ENCODE measurements at regions not wholly inside any gene's neighbourhood (a gene's known extent, or its start where the extent isn't known, plus 50 kb on each side); places are given as distances from the start of the nearest gene placed in this dataset.

GRCh38 chr14:37874429-37875109 lies 279.1 kb downstream of the TTC6 start (continued):
- 0 out of 2 replicates have a peak, but pooled peaks have one; percentile 4 for TF ChIP-seq ZBTB21 (CRISPR knock-in tag; IDR thresholded peaks at IDR 0.05)
- TF ChIP-seq ZKSCAN5 (CRISPR knock-in tag; IDR thresholded peaks at IDR 0.05): no peak
- peak; percentile 32; the same call in 1 of the 2 replicates for TF ChIP-seq MEIS1 (CRISPR knock-in tag; IDR thresholded peaks at IDR 0.05; ENCODE audit: borderline replicate concordance)
- peak; percentile 82; the same call in 1 of the 2 replicates for TF ChIP-seq HDAC2 (CRISPR knock-in tag; IDR thresholded peaks at IDR 0.05)
- TF ChIP-seq, protein P1, sequence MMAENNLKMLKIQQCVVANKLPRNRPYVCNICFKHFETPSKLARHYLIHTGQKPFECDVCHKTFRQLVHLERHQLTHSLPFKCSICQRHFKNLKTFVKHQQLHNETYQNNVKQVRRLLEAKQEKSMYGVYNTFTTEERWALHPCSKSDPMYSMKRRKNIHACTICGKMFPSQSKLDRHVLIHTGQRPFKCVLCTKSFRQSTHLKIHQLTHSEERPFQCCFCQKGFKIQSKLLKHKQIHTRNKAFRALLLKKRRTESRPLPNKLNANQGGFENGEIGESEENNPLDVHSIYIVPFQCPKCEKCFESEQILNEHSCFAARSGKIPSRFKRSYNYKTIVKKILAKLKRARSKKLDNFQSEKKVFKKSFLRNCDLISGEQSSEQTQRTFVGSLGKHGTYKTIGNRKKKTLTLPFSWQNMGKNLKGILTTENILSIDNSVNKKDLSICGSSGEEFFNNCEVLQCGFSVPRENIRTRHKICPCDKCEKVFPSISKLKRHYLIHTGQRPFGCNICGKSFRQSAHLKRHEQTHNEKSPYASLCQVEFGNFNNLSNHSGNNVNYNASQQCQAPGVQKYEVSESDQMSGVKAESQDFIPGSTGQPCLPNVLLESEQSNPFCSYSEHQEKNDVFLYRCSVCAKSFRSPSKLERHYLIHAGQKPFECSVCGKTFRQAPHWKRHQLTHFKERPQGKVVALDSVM (CRISPR knock-in tag; IDR thresholded peaks at IDR 0.05): no peak
- no peak for TF ChIP-seq HOXA9 (CRISPR knock-in tag; IDR thresholded peaks at IDR 0.05; ENCODE audit: borderline replicate concordance)
- peak; percentile 86 for TF ChIP-seq NR2C2 (CRISPR knock-in tag; IDR thresholded peaks at IDR 0.05; ENCODE audit: borderline replicate concordance)
- TF ChIP-seq HMGA1 (CRISPR knock-in tag; conservative IDR thresholded peaks at IDR 0.05): no peak
- TF ChIP-seq, protein P2, sequence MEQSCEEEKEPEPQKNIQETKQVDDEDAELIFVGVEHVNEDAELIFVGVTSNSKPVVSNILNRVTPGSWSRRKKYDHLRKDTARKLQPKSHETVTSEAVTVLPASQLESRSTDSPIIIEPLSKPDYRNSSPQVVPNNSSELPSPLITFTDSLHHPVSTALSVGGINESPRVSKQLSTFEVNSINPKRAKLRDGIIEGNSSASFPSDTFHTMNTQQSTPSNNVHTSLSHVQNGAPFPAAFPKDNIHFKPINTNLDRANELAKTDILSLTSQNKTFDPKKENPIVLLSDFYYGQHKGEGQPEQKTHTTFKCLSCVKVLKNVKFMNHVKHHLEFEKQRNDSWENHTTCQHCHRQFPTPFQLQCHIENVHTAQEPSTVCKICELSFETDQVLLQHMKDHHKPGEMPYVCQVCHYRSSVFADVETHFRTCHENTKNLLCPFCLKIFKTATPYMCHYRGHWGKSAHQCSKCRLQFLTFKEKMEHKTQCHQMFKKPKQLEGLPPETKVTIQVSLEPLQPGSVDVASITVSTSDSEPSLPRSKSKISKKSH (CRISPR knock-in tag; IDR thresholded peaks at IDR 0.05; ENCODE audit: borderline replicate concordance): peak; percentile 90; the same call in 1 of the 2 replicates
- TF ChIP-seq ZBTB44 (CRISPR knock-in tag; IDR thresholded peaks at IDR 0.05): no peak
- peak; percentile 66 for TF ChIP-seq SRSF1 (optimal IDR thresholded peaks at IDR 0.05; ENCODE audit: low read depth, low read length)
- TF ChIP-seq ZNF383 (CRISPR knock-in tag; IDR thresholded peaks at IDR 0.05; ENCODE audit: borderline replicate concordance): 0 out of 2 replicates have a peak, but pooled peaks have one; percentile 74
- TF ChIP-seq STAG1 (CRISPR knock-in tag; IDR thresholded peaks at IDR 0.05): peak; percentile 100
- TF ChIP-seq ZNF747 (CRISPR knock-in tag; IDR thresholded peaks at IDR 0.05; ENCODE audit: borderline replicate concordance): 0 out of 2 replicates have a peak, but pooled peaks have one; percentile 22
- TF ChIP-seq MAFF (IDR thresholded peaks at IDR 0.05; ENCODE audit: low read depth, low read length): no peak
